IPS DF 6.9 (cell line): ENCODE measurements at regions not wholly inside any gene's neighbourhood (a gene's known extent, or its start where the extent isn't known, plus 50 kb on each side); places are given as distances from the start of the nearest gene placed in this dataset.
"Not testable (repeated sequence)": the region's sequence is repeated elsewhere in the genome, so short reads cannot be mapped to it uniquely, and the experiment has no call there.

Experiments
- DNase-seq: peaks from one replicate; pipeline ENCODE4 v3.0.0-alpha.2; 2013; ENCODE audit warnings: low read depth, low spot score
- H3K27ac ChIP-seq: one replicate; pipeline ENCODE4 v1.5.1; 2013; ENCODE audit warnings: low read length, control low read depth
- H3K27me3 ChIP-seq: 2 replicates; pipeline ENCODE4 v1.6.1; 2013; ENCODE audit warnings: mild to moderate bottlenecking, low read length; ENCODE audit not compliant: control insufficient read depth, insufficient read depth
- H3K36me3 ChIP-seq: 2 replicates; pipeline ENCODE4 v1.6.1; 2013; ENCODE audit warnings: low read length; ENCODE audit not compliant: control insufficient read depth, insufficient read depth
- H3K4me1 ChIP-seq: 2 replicates; pipeline ENCODE4 v1.6.1; 2013; ENCODE audit warnings: low read length; ENCODE audit not compliant: control insufficient read depth, insufficient read depth
- H3K4me3 ChIP-seq: 2 replicates; pipeline ENCODE4 v1.5.1; 2013; ENCODE audit warnings: mild to moderate bottlenecking, low read length
- H3K9me3 ChIP-seq: 2 replicates; pipeline ENCODE4 v1.6.1; 2013; ENCODE audit warnings: low read length, inconsistent platforms; ENCODE audit not compliant: control insufficient read depth, insufficient read depth
- WGBS: extraction: QIAGEN DNeasy Blood & Tissue Kit; methylation state at CpG from one replicate; pipeline ENCODE4 v1.1.7; 2013; ENCODE audit warnings: mixed read lengths, missing lambda C conversion rate; ENCODE audit not compliant: insufficient read length, insufficient coverage; 5-methylcytosine and 5-hydroxymethylcytosine counted together

GRCh38 chr7:112981966-112982365 is 104.7 kb downstream of the GPR85 start:
- no peak for DNase-seq
- no CpG with 5 or more reads among the region's 1 CpG for WGBS
- Histone ChIP-seq H3K36me3 (no peaks in the 10 kb centered on the region), H3K27ac (no peak overlapping the region), H3K9me3 (no peaks in the 10 kb centered on the region), H3K4me3 (no peak overlapping the region), H3K4me1 (no peaks in the 10 kb centered on the region), H3K27me3 (no peaks in the 10 kb centered on the region)

- whole genome bisulfite sequencing, result no CpG with 5 or more reads among the region's 3 CpGs
- not testable (repeated sequence) for H3K4me1 ChIP-seq
Measured at GRCh38 chr7:112979055-112979454, 107.6 kb downstream of the GPR85 start.

GRCh38 chr7:112977244-112977955 is 109.2 kb downstream of the GPR85 start:
- H3K4me3 ChIP-seq, H3K36me3 ChIP-seq, H3K27ac ChIP-seq, H3K27me3 ChIP-seq, H3K9me3 ChIP-seq, H3K4me1 ChIP-seq, DNase-seq: not testable (repeated sequence)
- no CpG with 5 or more reads among the region's 8 CpGs for WGBS

More at GRCh38 chr7:112979055-112979454, 107.6 kb downstream of the GPR85 start:
- H3K9me3 ChIP-seq, H3K4me3 ChIP-seq, H3K36me3 ChIP-seq, H3K27ac ChIP-seq, DNase-seq, H3K27me3 ChIP-seq: not testable (repeated sequence)

GRCh38 chr7:112970771-112971170 is 115.9 kb downstream of the GPR85 start:
- no peaks in the 10 kb centered on the region for H3K36me3 ChIP-seq
- H3K9me3 ChIP-seq, result no peaks in the 10 kb centered on the region
- H3K4me3 ChIP-seq, result no peak overlapping the region
- no peak for DNase-seq
- no peak overlapping the region for H3K27ac ChIP-seq
- H3K4me1 ChIP-seq, result no peaks in the 10 kb centered on the region
- no peaks in the 10 kb centered on the region for H3K27me3 ChIP-seq

GRCh38 chr7:112969946-112970345 is 116.7 kb downstream of the GPR85 start:
- Histone ChIP-seq H3K27ac (no peak overlapping the region), H3K27me3 (no peaks in the 10 kb centered on the region), H3K4me3 (no peak overlapping the region), H3K4me1 (no peaks in the 10 kb centered on the region), H3K36me3 (no peaks in the 10 kb centered on the region), H3K9me3 (no peaks in the 10 kb centered on the region)
- no CpG with 5 or more reads among the region's 1 CpG for WGBS
- no peak for DNase-seq

- Histone ChIP-seq H3K36me3 (no peaks in the 10 kb centered on the region), H3K4me1 (no peaks in the 10 kb centered on the region), H3K9me3 (no peaks in the 10 kb centered on the region), H3K27ac (no peak overlapping the region), H3K4me3 (no peak overlapping the region), H3K27me3 (no peaks in the 10 kb centered on the region)
- DNase-seq, result no peak
- WGBS, result no CpG with 5 or more reads among the region's 1 CpG
Measured at GRCh38 chr7:112965506-112965905, 121.1 kb downstream of the GPR85 start.

GRCh38 chr7:112963634-112964033 is 123.0 kb downstream of the GPR85 start:
- Histone ChIP-seq H3K27ac (no peak overlapping the region), H3K9me3 (no peaks in the 10 kb centered on the region), H3K4me1 (no peaks in the 10 kb centered on the region), H3K4me3 (no peak overlapping the region), H3K27me3 (no peaks in the 10 kb centered on the region), H3K36me3 (no peaks in the 10 kb centered on the region)
- WGBS, result no CpG with 5 or more reads among the region's 1 CpG
- DNase-seq, result no peak

- 100% methylated on average over 1 of the region's 3 CpGs for WGBS
- no peak for DNase-seq
- Histone ChIP-seq H3K4me3 (no peak overlapping the region), H3K4me1 (no peaks in the 10 kb centered on the region), H3K27me3 (no peaks in the 10 kb centered on the region), H3K27ac (no peak overlapping the region), H3K36me3 (no peaks in the 10 kb centered on the region), H3K9me3 (no peaks in the 10 kb centered on the region)
Measured at GRCh38 chr7:112962815-112963214, 123.8 kb downstream of the GPR85 start.

GRCh38 chr7:112959276-112959675 is 127.4 kb downstream of the GPR85 start:
- Histone ChIP-seq H3K4me1 (no peaks in the 10 kb centered on the region), H3K27me3 (no peaks in the 10 kb centered on the region)

GRCh38 chr7:112958775-112959174 is 127.9 kb downstream of the GPR85 start:
- Histone ChIP-seq H3K36me3 (no peaks in the 10 kb centered on the region), H3K4me3 (no peak overlapping the region), H3K4me1 (no peaks in the 10 kb centered on the region), H3K9me3 (no peaks in the 10 kb centered on the region), H3K27me3 (no peaks in the 10 kb centered on the region), H3K27ac (no peak overlapping the region)
- no peak for DNase-seq

More at GRCh38 chr7:112959276-112959675, 127.4 kb downstream of the GPR85 start:
- Histone ChIP-seq H3K27ac (no peak overlapping the region), H3K36me3 (no peaks in the 10 kb centered on the region), H3K9me3 (no peaks in the 10 kb centered on the region), H3K4me3 (no peak overlapping the region)
- no peak for DNase-seq

GRCh38 chr7:112957901-112958300 is 128.7 kb downstream of the GPR85 start:
- no peaks in the 10 kb centered on the region for H3K9me3 ChIP-seq
- no peaks in the 10 kb centered on the region for H3K36me3 ChIP-seq
- no peak for DNase-seq
- H3K27me3 ChIP-seq, result no peaks in the 10 kb centered on the region
- H3K4me1 ChIP-seq, result no peaks in the 10 kb centered on the region
- no peak overlapping the region for H3K27ac ChIP-seq
- H3K4me3 ChIP-seq, result no peak overlapping the region
